ENCODE measurements at regions not wholly inside any gene's neighbourhood (a gene's known extent, or its start where the extent isn't known, plus 50 kb on each side); places are given as distances from the start of the nearest gene placed in this dataset.

GRCh38 chr20:60232380-60232779 lies 274.2 kb downstream of the CDH26 start:
- TF ChIP-seq CHD1 (IDR thresholded peaks at IDR 0.05; ENCODE audit: low read depth, low read length), result no peak
- TF ChIP-seq, protein P1, sequence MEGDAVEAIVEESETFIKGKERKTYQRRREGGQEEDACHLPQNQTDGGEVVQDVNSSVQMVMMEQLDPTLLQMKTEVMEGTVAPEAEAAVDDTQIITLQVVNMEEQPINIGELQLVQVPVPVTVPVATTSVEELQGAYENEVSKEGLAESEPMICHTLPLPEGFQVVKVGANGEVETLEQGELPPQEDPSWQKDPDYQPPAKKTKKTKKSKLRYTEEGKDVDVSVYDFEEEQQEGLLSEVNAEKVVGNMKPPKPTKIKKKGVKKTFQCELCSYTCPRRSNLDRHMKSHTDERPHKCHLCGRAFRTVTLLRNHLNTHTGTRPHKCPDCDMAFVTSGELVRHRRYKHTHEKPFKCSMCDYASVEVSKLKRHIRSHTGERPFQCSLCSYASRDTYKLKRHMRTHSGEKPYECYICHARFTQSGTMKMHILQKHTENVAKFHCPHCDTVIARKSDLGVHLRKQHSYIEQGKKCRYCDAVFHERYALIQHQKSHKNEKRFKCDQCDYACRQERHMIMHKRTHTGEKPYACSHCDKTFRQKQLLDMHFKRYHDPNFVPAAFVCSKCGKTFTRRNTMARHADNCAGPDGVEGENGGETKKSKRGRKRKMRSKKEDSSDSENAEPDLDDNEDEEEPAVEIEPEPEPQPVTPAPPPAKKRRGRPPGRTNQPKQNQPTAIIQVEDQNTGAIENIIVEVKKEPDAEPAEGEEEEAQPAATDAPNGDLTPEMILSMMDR (IDR thresholded peaks at IDR 0.05; ENCODE audit: control extremely low read depth in 1 of 3, insufficient read depth in 1 of 3, low read depth in 1 of 3, low read length in 3 of 3), result no peak
- no peak for TF ChIP-seq EZH2 (IDR thresholded peaks at IDR 0.05; ENCODE audit: low read depth, low read length, severe bottlenecking)
- no peak for TF ChIP-seq POLR2A (IDR thresholded peaks at IDR 0.05; ENCODE audit: control extremely low read depth in 1 of 2, low read depth in 2 of 2, low read length in 2 of 2)
- TF ChIP-seq POLR2AphosphoS5 (IDR thresholded peaks at IDR 0.05; ENCODE audit: low read depth, low read length), result no peak
- no peak for TF ChIP-seq KDM5A (IDR thresholded peaks at IDR 0.05; ENCODE audit: low read length)
- no peak for TF ChIP-seq TEAD4 (IDR thresholded peaks at IDR 0.05; ENCODE audit: low read depth, low read length)
- no peak for TF ChIP-seq SRF (IDR thresholded peaks at IDR 0.05; ENCODE audit: low read depth, low read length)
- TF ChIP-seq EP300 (IDR thresholded peaks at IDR 0.05; ENCODE audit: borderline replicate concordance in 1 of 2, low read depth in 2 of 2, low read length in 2 of 2), result no peak
- TF ChIP-seq, protein P2, sequence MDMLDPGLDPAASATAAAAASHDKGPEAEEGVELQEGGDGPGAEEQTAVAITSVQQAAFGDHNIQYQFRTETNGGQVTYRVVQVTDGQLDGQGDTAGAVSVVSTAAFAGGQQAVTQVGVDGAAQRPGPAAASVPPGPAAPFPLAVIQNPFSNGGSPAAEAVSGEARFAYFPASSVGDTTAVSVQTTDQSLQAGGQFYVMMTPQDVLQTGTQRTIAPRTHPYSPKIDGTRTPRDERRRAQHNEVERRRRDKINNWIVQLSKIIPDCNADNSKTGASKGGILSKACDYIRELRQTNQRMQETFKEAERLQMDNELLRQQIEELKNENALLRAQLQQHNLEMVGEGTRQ (IDR thresholded peaks at IDR 0.05; ENCODE audit: low read length), result no peak
- no peak for TF ChIP-seq RFX5 (IDR thresholded peaks at IDR 0.05; ENCODE audit: borderline replicate concordance, low read depth, low read length)
- TF ChIP-seq SP1 (IDR thresholded peaks at IDR 0.05; ENCODE audit: low read depth, low read length), result no peak
- no peak for TF ChIP-seq BRCA1 (IDR thresholded peaks at IDR 0.05; ENCODE audit: low read depth, low read length)
- no peak for TF ChIP-seq KDM1A (IDR thresholded peaks at IDR 0.05; ENCODE audit: borderline replicate concordance, low read length)

Data from H1 (cell line).